Right renal cortex interstitium (tissue), 3 donors: ENCODE measurements at regions not wholly inside any gene's neighbourhood (a gene's known extent, or its start where the extent isn't known, plus 50 kb on each side); places are given as distances from the start of the nearest gene placed in this dataset.
"Not testable (repeated sequence)": the region's sequence is repeated elsewhere in the genome, so short reads cannot be mapped to it uniquely, and the experiment has no call there.

Experiments
- DNase-seq, 3 donors: peaks; one replicate each; pipeline ENCODE4 v3.0.0-alpha.2; 2013; ENCODE audit warnings: low read depth in 3 of 3, low spot score in 2 of 3

DNA sequence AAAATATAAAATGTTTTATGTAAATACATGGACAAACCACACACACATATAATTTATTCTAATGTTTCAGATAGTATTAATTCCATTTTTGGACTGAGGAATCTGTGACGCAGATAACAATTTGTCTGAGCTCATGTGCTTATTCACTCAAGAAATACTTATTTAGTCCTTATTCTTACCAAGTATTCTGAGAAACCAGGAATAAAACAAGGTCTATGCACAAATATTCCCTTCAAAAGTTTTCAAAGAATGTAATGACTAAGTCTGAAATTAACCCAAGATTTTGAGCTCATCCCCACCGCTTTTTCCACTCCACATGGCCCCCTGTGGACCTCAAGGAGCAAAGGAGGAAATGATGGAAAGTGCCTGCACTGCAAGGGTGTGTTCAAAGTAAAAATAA lies 1022.3 kb downstream of the EFNA5 start:
- DNase-seq: no peak

- no peak for DNase-seq
Observed at GRCh38 chr5:106646106-106646505, 1024.6 kb downstream of the EFNA5 start.

DNA sequence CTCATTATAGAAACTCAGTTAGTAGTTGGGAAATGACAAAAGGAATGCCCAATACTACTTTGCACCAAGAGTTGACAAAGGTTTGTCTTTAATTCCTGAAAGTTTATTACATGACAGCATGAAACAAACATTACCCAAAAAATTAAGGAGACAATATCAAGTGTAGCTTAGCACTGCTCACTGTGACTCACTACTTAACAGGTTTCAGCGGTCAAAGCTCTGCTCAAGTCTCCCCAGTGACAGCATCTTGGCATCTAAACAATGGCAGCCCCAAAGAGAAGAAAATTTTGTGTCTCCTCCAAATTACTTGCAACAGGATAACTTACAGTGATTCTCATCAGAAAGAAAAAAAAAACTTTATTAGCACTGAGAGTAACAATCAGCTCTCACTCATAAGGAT lies 1030.2 kb downstream of the EFNA5 start:
- no peak for DNase-seq

- no peak for DNase-seq
Observed at GRCh38 chr5:106639488-106639887, 1031.2 kb downstream of the EFNA5 start.

DNA sequence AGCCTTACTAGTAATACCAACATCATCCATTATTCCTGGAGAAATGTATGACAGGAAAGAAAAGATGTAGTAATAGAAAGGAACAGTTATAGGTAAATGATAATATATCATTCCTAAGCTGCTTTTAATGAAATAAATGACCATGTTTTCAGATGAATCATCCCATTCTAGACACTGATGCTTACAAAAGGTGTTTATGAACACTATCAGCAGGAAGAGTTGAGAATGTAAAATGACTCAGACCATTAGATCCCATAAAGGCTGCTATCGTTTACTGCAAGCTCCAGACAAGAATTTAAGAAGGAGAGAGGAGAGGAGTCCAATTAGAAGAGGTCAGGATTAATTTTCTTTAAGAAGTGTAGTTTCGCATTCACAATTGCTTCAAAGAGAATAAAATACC lies 1033.5 kb downstream of the EFNA5 start:
- DNase-seq: no peak

DNA sequence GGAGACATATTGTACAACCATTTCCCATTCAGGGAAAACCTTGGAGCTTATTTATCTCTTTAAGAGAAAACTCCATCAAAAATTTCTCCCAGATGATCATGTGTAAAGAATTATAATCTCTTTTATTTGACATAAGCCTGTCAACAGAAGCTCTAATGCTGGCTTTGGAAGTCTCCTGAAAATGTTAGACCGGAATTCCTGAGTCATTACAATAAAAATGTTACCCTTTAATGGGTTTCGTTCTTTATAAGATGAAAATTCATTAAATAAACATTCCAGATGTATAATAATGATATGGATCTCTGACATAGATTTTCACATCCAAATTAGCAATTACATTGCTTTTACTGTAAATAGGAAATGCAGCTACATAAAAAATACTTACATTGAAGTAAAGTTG lies 1036.4 kb downstream of the EFNA5 start:
- DNase-seq: no peak

GRCh38 chr5:106633825-106634224 lies 1036.9 kb downstream of the EFNA5 start:
- DNase-seq: no peak

DNA sequence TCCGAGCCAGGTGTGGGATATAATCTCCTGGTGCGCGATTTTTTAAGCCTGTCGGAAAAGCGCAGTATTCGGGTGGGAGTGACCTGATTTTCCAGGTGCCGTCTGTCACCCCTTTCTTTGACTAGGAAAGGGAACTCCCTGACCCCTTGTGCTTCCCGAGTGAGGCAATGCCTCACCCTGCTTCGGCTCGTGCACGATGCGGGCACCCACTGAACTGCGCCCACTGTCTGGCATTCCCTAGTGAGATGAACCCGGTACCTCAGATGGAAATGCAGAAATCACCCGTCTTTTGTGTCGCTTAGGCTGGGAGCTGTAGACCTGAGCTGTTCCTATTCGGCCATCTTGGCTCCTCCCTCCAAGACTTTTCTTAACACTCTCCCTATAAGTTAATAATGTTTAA lies 1042.3 kb downstream of the EFNA5 start:
- DNase-seq: not testable (repeated sequence)

DNA sequence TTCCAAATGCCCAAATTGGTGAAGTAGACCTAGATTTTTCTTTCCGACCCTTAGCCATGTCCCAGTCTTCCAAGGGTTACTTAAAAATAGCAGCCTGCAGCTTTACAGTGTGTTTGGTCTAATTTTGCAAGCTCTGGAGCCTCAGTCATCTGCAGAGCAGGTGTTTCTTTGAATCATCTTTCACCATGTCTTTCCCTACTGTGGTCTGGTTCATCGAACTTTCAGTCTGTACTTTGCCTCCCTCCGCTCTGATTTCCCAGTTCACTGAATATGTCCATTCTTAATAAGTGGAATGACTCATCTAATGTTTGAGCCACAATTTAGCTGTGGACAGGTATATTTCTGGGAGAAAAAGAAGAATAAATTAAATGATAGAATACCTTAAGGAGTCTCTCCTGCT lies 1060.7 kb downstream of the EFNA5 start:
- no peak for DNase-seq

GRCh38 chr5:106601620-106602019 lies 1069.1 kb downstream of the EFNA5 start:
- peak in 2 of 3 donors; percentile 2 to 7 for DNase-seq

DNA sequence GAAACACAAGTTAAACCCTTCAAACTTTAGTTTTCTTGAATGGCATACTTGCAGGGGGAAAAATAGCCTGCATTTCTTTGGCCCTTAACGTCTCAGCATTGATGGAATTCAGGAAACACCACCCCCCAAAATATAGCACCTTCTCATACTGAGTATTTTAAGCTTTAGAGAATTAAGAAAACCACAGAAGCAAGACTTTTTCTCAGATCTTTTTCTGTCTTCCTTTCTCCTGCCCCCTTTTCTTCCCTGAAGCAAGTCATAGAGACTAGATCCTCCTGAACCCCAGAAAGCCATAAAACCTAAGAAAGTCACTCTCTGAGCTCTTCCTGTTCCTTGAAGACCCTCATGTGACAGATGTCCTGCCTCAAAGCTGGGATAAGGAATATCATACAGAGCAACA lies 1069.9 kb downstream of the EFNA5 start:
- DNase-seq: no peak

DNA sequence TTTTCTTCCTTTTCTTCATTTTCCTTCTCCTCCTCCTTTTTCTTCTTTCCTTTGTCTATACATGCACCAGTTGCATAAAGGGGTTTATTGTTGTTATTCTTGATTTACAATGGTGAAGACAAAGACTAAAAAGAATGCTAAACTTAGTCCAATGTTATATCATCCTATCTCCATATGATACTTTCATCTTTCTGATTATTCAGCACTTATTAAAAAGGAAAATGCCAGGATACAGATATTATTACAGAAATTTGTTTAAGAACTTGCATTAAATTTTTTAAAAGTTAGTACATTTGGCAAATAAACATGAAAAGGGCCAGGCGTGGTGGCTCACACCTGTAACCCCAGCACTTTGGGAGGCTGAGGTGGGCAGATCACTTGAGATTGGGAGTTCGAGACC lies 1074.9 kb downstream of the EFNA5 start:
- no peak for DNase-seq

DNA sequence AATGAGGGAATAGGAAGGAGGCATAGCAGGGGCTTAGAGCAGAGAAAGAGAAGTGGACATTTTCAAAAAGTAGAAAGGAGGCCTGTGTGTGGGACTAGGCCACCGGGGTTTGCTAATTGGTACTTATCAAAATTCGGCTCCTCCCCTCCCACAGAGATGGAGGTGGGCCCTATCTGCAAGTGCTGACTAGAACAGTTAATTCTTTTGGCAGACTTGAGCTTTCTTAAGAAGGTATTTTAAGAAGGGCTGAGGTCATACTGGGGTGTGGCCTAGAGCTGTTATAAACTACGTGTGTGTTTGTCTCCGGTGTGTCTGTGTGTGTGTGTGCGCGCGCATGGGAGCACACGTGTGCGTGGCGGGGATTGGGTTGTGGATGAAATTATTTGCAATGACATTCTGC lies 1086.5 kb downstream of the EFNA5 start:
- no peak for DNase-seq

DNA sequence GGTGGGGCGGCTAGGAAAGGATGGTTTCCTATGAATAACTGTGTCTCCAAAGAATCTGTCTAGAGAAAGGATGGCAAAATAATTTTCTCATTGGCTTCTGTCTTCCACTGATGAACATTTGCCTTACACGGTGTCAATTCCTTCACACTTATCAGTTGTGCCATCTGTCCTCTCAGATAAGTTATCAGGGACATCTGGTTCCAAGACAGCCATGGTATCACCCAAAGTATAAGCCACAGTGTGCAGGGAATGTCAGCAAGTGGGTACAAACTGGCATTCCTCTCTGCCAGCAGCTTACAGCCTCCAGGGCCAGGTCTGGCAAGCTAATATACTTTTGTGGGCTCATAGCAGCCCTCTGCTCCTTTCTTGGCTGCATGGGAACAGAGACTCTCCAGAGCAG lies 1092.0 kb downstream of the EFNA5 start:
- DNase-seq: no peak

DNA sequence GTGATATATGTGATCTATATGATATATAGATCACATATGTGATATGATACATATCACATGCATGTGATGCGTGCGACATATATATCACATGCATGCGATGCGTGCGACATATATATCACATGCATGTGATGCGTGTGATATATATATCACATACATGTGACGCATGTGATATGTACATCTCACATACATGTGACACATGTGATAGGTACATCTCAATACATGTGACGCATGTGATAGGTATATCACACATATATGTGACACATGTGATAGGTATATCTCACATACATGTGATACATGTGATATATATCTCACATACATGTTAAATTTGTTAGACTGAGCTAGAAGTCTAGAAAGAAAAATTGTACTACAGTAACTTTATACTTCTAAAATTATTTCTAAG lies 1095.9 kb downstream of the EFNA5 start:
- DNase-seq: no peak

DNA sequence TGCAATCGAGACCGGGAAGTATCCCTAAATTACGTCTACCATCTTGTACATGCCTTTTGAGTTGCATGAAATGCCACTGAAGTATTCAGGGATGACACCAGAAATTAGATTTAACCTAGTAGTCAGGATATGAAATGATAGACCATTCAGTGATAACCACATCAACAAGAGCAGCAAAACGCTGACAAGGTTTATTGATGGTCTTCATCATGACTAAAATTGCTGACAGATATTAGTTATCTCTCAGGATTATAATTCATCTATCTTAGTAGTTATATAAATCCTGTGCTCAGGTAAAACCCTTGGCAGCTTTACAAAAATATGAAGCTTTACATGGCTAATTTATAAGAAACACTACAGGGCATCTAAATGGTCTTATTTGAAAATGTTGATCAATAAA lies 1104.7 kb downstream of the EFNA5 start:
- no peak for DNase-seq

DNA sequence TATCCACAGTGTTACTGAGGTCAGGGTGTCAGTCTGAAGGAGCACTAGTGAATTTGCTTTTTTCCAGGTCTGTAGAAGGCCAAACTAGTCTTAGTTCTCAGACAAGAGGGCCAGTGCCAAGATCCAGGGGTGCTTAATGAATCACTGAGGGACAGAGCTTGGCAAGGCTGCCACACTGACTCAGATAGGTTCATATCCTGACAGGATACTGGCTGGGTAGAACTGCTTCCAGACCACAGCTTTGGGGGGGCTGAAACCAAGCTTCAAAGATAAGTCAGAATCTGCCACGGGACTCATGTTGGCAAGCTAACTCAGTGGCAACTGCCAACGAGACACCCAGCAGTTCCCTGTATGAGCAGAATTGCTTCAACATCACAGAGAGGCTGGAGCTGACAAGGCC lies 1125.4 kb downstream of the EFNA5 start:
- no peak for DNase-seq

DNA sequence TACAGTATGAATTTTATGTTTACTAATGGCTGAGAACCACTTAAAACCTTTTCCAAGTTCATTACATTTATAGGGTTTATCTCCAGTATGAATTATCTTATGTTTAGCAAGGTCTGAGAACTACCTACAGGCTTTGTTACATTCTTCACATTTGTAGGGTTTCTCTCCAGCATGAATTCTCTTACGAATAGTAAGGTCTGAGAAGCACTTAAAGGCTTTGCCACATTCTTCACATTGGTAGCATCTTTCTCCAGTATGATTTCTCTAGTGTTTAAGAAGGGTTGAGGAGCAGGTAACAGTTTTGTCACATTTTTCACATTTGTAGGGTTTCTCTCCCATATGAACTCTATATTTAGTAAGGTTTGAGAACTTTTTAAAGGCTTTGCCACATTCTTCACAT lies 1127.4 kb downstream of the EFNA5 start:
- no peak for DNase-seq

DNA sequence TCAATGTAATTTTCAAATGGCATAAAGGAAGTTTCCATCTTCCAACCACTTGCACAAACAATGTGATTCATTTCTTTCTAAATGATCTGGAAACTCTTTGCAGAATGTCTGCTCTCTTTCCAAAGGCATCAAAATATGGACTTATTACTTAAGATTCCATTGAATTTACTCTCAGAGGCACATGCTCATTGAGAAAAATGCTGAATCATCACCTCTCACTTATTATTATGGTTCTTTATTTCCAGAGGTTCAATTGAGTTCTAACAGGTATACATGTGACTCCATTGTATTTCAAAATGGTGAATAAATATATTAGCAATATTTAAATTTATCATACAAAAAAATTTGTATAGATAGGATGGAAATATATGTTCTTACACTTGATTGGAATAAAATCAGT lies 1140.6 kb downstream of the EFNA5 start:
- no peak for DNase-seq

- DNase-seq: no peak
Observed at GRCh38 chr5:106525438-106525837, 1145.3 kb downstream of the EFNA5 start.

GRCh38 chr5:106523852-106524251 lies 1146.9 kb downstream of the EFNA5 start:
- DNase-seq: no peak

GRCh38 chr5:106522296-106522695 lies 1148.4 kb downstream of the EFNA5 start:
- DNase-seq: no peak

GRCh38 chr5:106521701-106522100 lies 1149.0 kb downstream of the EFNA5 start:
- no peak for DNase-seq

- no peak for DNase-seq
Observed at GRCh38 chr5:106510321-106510720, 1160.4 kb downstream of the EFNA5 start.
